H1 (cell line): ENCODE measurements at regions not wholly inside any gene's neighbourhood (a gene's known extent, or its start where the extent isn't known, plus 50 kb on each side); places are given as distances from the start of the nearest gene placed in this dataset.

Experiments used
- CHD7 ChIP-seq: fragments of 300-600 bp; sonication (generic); IDR thresholded peaks from 2 replicates; pipeline ENCODE4 v1.7.1; 2012; ENCODE audit warnings: low read length, moderate library complexity, mild to moderate bottlenecking, inconsistent platforms; ENCODE audit not compliant: insufficient replicate concordance
- USF2 ChIP-seq: IDR thresholded peaks from 2 replicates; pipeline ENCODE4 v1.6.1; 2011; ENCODE audit warnings: low read length, improper control_type of control experiment

DNA sequence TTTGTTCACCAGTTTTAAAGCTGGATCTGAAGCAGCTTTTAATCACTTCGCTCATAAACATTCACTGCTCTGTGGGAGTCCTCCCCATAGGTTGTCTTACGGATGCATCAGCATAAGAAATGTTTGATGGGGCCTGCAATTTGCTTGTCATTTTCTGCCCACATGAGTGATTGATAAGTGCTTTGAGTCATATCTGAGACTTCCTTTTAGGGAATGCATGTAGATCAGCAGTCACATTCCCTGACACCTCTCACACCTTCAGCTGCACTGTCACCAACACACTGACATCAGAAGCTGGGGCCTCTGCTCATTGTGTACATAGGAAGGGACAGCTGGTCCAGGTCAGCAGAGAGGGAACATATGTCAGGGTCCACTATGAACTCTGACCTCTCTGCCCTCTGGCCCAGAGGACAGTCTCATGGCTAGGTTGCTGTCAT is 84.1 kb upstream of the SPATA31D4 start (continued):
- TF ChIP-seq CHD7: no peak
- no peak for TF ChIP-seq USF2
